IMR-90 (cell line): ENCODE measurements at regions not wholly inside any gene's neighbourhood (a gene's known extent, or its start where the extent isn't known, plus 50 kb on each side); places are given as distances from the start of the nearest gene placed in this dataset.

Source experiments
- ATAC-seq: fragments of 200-7000 bp; cut with Tn5 transposase; 2 replicates; pipeline ENCODE4 v1.9.1; 2020; ENCODE audit warnings: low read depth, mild to moderate bottlenecking, moderate library complexity
- BruUV-seq: library from RNA; stranded (reverse); fragments of 400-500 nt; replicated peaks from 2 replicates; lab custom pipeline; 2021; lab: Mats Ljungman, UMichigan
- CTCF ChIA-PET: fragments of 300-600 bp; formaldehyde crosslinking; extraction: SDS; loops from one replicate; lab custom pipeline; 2021; ENCODE audit warnings: antibody characterized with exemption; lab: Yijun Ruan, JAX
- POLR2A ChIA-PET: fragments of 300-600 bp; sonication (Branson Sonifier 250); formaldehyde crosslinking; loops from one replicate; lab custom pipeline; 2022; ENCODE audit warnings: antibody characterized with exemption; ENCODE audit not compliant: unreplicated experiment; lab: Charles Lee
- DNase-seq: peaks from one replicate; pipeline ENCODE4 v3.0.0; 2013
- H2AFZ ChIP-seq: replicated peaks from 2 replicates; pipeline ENCODE3; 2013; ENCODE audit warnings: low read length, mild to moderate bottlenecking; ENCODE audit not compliant: poor library complexity
- H2AK5ac ChIP-seq: 2 replicates; pipeline ENCODE4 v1.6.1; 2013; ENCODE audit warnings: low read depth, low read length, inconsistent platforms
- H2AK9ac ChIP-seq: replicated peaks from 2 replicates; pipeline ENCODE3; 2013; ENCODE audit warnings: mild to moderate bottlenecking, low read depth, low read length, moderate library complexity; ENCODE audit not compliant: poor library complexity
- H2BK120ac ChIP-seq: 2 replicates; pipeline ENCODE4 v1.6.1; 2013; ENCODE audit warnings: low read depth, low read length, inconsistent platforms
- H2BK15ac ChIP-seq: 3 replicates; pipeline ENCODE4 v1.6.1; 2013; ENCODE audit warnings: low read depth, low read length, inconsistent platforms
- H2BK20ac ChIP-seq: 2 replicates; pipeline ENCODE4 v1.6.1; 2013; ENCODE audit warnings: low read depth, mild to moderate bottlenecking, inconsistent platforms, low read length, moderate library complexity
- H2BK5ac ChIP-seq: 2 replicates; pipeline ENCODE4 v1.6.1; 2013; ENCODE audit warnings: mild to moderate bottlenecking, low read depth, low read length, inconsistent platforms; ENCODE audit not compliant: poor library complexity, severe bottlenecking
- H3K14ac ChIP-seq: replicated peaks from 2 replicates; pipeline ENCODE4 v1.6.1; 2013; ENCODE audit warnings: low read depth, low read length, inconsistent platforms
- H3K18ac ChIP-seq: 2 replicates; pipeline ENCODE4 v1.6.1; 2013; ENCODE audit warnings: low read depth, low read length, control low read depth
- H3K23ac ChIP-seq: 2 replicates; pipeline ENCODE4 v1.6.1; 2013; ENCODE audit warnings: low read depth, low read length, inconsistent platforms
- H3K27ac ChIP-seq: 2 replicates; pipeline ENCODE4 v1.5.1; 2013; ENCODE audit warnings: mild to moderate bottlenecking, control low read depth, low read length; ENCODE audit not compliant: insufficient read depth
- H3K27me3 ChIP-seq: 2 replicates; pipeline ENCODE4 v1.6.1; 2013; ENCODE audit warnings: low read length; ENCODE audit not compliant: control insufficient read depth, insufficient read depth
- H3K36me3 ChIP-seq: 2 replicates; pipeline ENCODE4 v1.6.1; 2013; ENCODE audit warnings: low read length, mixed read lengths; ENCODE audit not compliant: control insufficient read depth, insufficient read depth
- H3K4ac ChIP-seq: 2 replicates; pipeline ENCODE4 v1.6.1; 2013; ENCODE audit warnings: low read depth, low read length, inconsistent platforms
- H3K4me1 ChIP-seq: 2 replicates; pipeline ENCODE4 v1.6.1; 2013; ENCODE audit warnings: low read length, mixed read lengths; ENCODE audit not compliant: control insufficient read depth, insufficient read depth
- H3K4me2 ChIP-seq: 2 replicates; pipeline ENCODE4 v1.6.1; 2013; ENCODE audit warnings: low read depth, mild to moderate bottlenecking, control low read depth, low read length, moderate library complexity
- H3K4me3 ChIP-seq: 2 replicates; pipeline ENCODE4 v1.5.1; 2013; ENCODE audit warnings: low read depth, mild to moderate bottlenecking, control low read depth, low read length, moderate library complexity; ENCODE audit not compliant: insufficient read depth
- H3K56ac ChIP-seq: 2 replicates; pipeline ENCODE4 v1.6.1; 2013; ENCODE audit warnings: low read length, inconsistent platforms; ENCODE audit not compliant: insufficient read depth; ENCODE audit errors: extremely low read depth
- H3K79me1 ChIP-seq, 2 experiments: 2 replicates each; pipeline ENCODE4 v1.6.1; 2013; ENCODE audit warnings: low read length in 2 of 2, inconsistent platforms in 1 of 2, low read depth in 1 of 2
- H3K9ac ChIP-seq: 2 replicates; pipeline ENCODE4 v1.6.1; 2013; ENCODE audit warnings: low read depth, low read length, control low read depth
- H3K9me1 ChIP-seq: 2 replicates; pipeline ENCODE4 v1.6.1; 2013; ENCODE audit warnings: low read length, inconsistent platforms; ENCODE audit not compliant: insufficient read depth
- H3K9me3 ChIP-seq: 2 replicates; pipeline ENCODE4 v1.6.1; 2013; ENCODE audit warnings: low read length; ENCODE audit not compliant: control insufficient read depth, insufficient read depth
- H4K20me1 ChIP-seq: 2 replicates; pipeline ENCODE4 v1.6.1; 2013; ENCODE audit warnings: low read length, inconsistent platforms; ENCODE audit not compliant: insufficient read depth
- H4K5ac ChIP-seq: 2 replicates; pipeline ENCODE4 v1.6.1; 2013; ENCODE audit warnings: mild to moderate bottlenecking, low read depth, low read length, control low read depth
- H4K8ac ChIP-seq, 2 experiments: 2 replicates each; pipeline ENCODE4 v1.6.1; 2013; ENCODE audit warnings: low read depth in 2 of 2, low read length in 2 of 2, control low read depth in 1 of 2, inconsistent platforms in 1 of 2
- H4K91ac ChIP-seq: 2 replicates; pipeline ENCODE4 v1.6.1; 2013; ENCODE audit warnings: low read depth, low read length, inconsistent platforms; ENCODE audit not compliant: insufficient read depth
- BHLHE40 ChIP-seq: fragments of 150-350 bp; IDR thresholded peaks from 2 replicates; pipeline ENCODE4 v1.6.1; 2016; ENCODE audit warnings: mild to moderate bottlenecking, low read depth, low read length
- CEBPB ChIP-seq: IDR thresholded peaks from 2 replicates; pipeline ENCODE4 v1.6.1; 2012; ENCODE audit warnings: low read depth, low read length, improper control_type of control experiment
- CHD1 ChIP-seq: IDR thresholded peaks from 2 replicates; pipeline ENCODE4 v1.6.1; 2012; ENCODE audit warnings: low read depth, low read length, improper control_type of control experiment
- FOS ChIP-seq: fragments of 150-350 bp; IDR thresholded peaks from 2 replicates; pipeline ENCODE4 v1.6.1; 2016; ENCODE audit warnings: low read depth, low read length
- MAFK ChIP-seq: IDR thresholded peaks from 2 replicates; pipeline ENCODE4 v1.6.1; 2012; ENCODE audit warnings: low read depth, low read length, improper control_type of control experiment
- MAZ ChIP-seq: IDR thresholded peaks from 2 replicates; pipeline ENCODE4 v1.6.1; 2012; ENCODE audit warnings: low read depth, mild to moderate bottlenecking, low read length, improper control_type of control experiment, moderate library complexity, borderline replicate concordance
- NFE2L2 ChIP-seq: fragments of 150-350 bp; IDR thresholded peaks from 2 replicates; pipeline ENCODE4 v1.6.1; 2016; ENCODE audit warnings: low read depth, mild to moderate bottlenecking, low read length
- POLR2A ChIP-seq: IDR thresholded peaks from 2 replicates; pipeline ENCODE4 v1.6.1; 2012; ENCODE audit warnings: mild to moderate bottlenecking, low read depth, low read length
- RAD21 ChIP-seq: IDR thresholded peaks from 2 replicates; pipeline ENCODE4 v1.6.1; 2012; ENCODE audit warnings: low read length, improper control_type of control experiment
- RCOR1 ChIP-seq: IDR thresholded peaks from 2 replicates; pipeline ENCODE4 v1.6.1; 2012; ENCODE audit warnings: mild to moderate bottlenecking, low read length, improper control_type of control experiment; ENCODE audit not compliant: insufficient replicate concordance
- RFX5 ChIP-seq: IDR thresholded peaks from 2 replicates; pipeline ENCODE4 v1.8.0; 2012; ENCODE audit warnings: low read depth, mild to moderate bottlenecking, low read length, moderate library complexity
- SMC3 ChIP-seq: fragments of 150-350 bp; IDR thresholded peaks from 2 replicates; pipeline ENCODE4 v1.6.1; 2016; ENCODE audit warnings: low read depth, mild to moderate bottlenecking, antibody characterized with exemption, low read length, moderate library complexity
- WGBS, 2 experiments: methylation state at CpG; one replicate each; pipeline versions ENCODE4 v1.1.5 to v1.1.7; 2013; ENCODE audit warnings: missing lambda C conversion rate in 2 of 2; ENCODE audit not compliant: insufficient read length in 1 of 2; ENCODE audit errors: extremely low coverage in 2 of 2; 5-methylcytosine and 5-hydroxymethylcytosine counted together
- dilution Hi-C: fragments of 300-500 bp; cut with HindIII; formaldehyde crosslinking; loops from one replicate; pipeline ENCODE4 v1.14.3; 2018; ENCODE audit warnings: low sequenced_read_pairs; ENCODE audit not compliant: unreplicated experiment
- in situ Hi-C: fragments of 300-500 bp; cut with MboI; formaldehyde crosslinking; loops from 3 replicates; pipeline ENCODE4 v1.14.3; 2019; ENCODE audit warnings: low sequenced_read_pairs, inconsistent platforms, mixed read lengths
- intact Hi-C: fragments of 100-400 bp; cut with micrococcal nuclease; formaldehyde crosslinking; loops from 2 replicates; pipeline ENCODE4 v1.10.0; 2022
- TF ChIP-seq, protein P1 (sequence below): fragments of 150-350 bp; IDR thresholded peaks from 2 replicates; pipeline ENCODE4 v1.6.1; 2017; ENCODE audit warnings: mild to moderate bottlenecking, antibody characterized with exemption, low read length, low read depth
- TF ChIP-seq, protein P2 (sequence below): fragments of 150-350 bp; IDR thresholded peaks from 2 replicates; pipeline ENCODE4 v1.6.1; 2016; ENCODE audit warnings: low read depth, mild to moderate bottlenecking, low read length, moderate library complexity, borderline replicate concordance
- TF ChIP-seq, protein P3 (sequence below): conservative IDR thresholded peaks from 2 replicates; pipeline ENCODE4 v1.5.1; 2012; ENCODE audit warnings: mild to moderate bottlenecking, low read depth, low read length, improper control_type of control experiment

DNA sequence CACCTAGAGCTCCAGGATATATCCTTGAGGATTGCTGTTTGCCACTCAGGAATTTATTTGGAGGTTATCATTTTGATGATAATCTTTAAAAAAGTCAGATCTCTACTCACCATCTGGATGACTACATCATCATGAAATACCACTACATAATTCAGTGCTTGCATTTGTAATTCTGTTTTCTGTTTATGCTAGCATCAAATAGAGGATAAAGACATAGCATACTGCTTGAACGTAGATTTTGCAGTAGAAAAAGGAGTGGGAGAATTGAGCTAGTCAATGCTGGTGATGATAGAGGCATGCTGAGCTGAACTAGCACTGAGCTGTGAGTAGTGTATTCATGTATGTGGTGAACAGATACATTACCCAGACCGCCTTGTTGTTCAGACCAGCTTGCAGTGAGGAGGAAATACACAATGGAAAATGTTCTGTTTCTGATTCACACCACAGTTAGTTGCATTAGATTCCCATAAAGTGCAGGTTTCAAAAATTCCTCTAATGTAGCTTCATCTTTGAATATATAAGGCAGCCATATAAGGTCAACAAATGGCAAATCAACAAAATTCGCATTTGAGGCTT is 68.8 kb upstream of the CDC42EP3 start:
- in situ Hi-C loops = no loop called here
- no peak overlapping the region for H2AFZ ChIP-seq
- no peak overlapping the region for H3K9ac ChIP-seq
- no peaks in the 10 kb centered on the region for H4K20me1 ChIP-seq
- peak overlapping the region; percentile 34 for H3K4ac ChIP-seq
- CTCF ChIA-PET = interaction anchor here (0.7 kb wide), 1 partner anchor 24 kb away, joined by 3 read pairs; no protein-coding TSS in a partner anchor
- no TSS peak for BruUV-seq
- peak; percentile 63 for ATAC-seq
- H2AK5ac ChIP-seq = 0 out of 2 replicates have a peak overlapping the region, but pooled peaks have one; percentile 49
- H4K5ac ChIP-seq = peak overlapping the region; percentile 8; the same call in 1 of the 2 replicates
- H2BK5ac ChIP-seq = peak overlapping the region; percentile 53
- peaks cover 9% of the 10 kb centered on the region for H3K4me1 ChIP-seq
- peak overlapping the region; percentile 4; the same call in 1 of the 3 replicates for H2BK15ac ChIP-seq
- POLR2A ChIA-PET = no interaction called here
- H3K4me2 ChIP-seq = peak overlapping the region; percentile 30; the same call in 1 of the 2 replicates
- no peak overlapping the region for H2AK9ac ChIP-seq
- H3K56ac ChIP-seq = no peak overlapping the region
- intact Hi-C loops = no loop called here
- peak overlapping the region; percentile 24; the same call in 1 of the 2 replicates for H3K14ac ChIP-seq
- H3K4me3 ChIP-seq = no peak overlapping the region
- H3K9me3 ChIP-seq = no peaks in the 10 kb centered on the region
- H4K8ac ChIP-seq = peak overlapping the region in 1 of 2 experiments; percentile 27; a peak in 2 of 4 replicates
- DNase-seq = peak; percentile 53
- no peaks in the 10 kb centered on the region for H3K27me3 ChIP-seq
- 60% methylated on average over 1 of the region's 3 CpGs; no CpG with 5 or more reads in 1 of the 2 experiments for WGBS, 2 experiments
- H3K27ac ChIP-seq = 0 out of 2 replicates have a peak overlapping the region, but pooled peaks have one; percentile 7
- H2BK20ac ChIP-seq = peak overlapping the region; percentile 48; the same call in 1 of the 2 replicates
- dilution Hi-C loops = no loop called here
- H3K79me1 ChIP-seq = 0 out of 4 replicates have a peak, but pooled peaks cover 0 to 4% of the 10 kb centered on the region in 2 experiments
- no peaks in the 10 kb centered on the region for H3K36me3 ChIP-seq
- H3K18ac ChIP-seq = peak overlapping the region; percentile 60
- no peak overlapping the region for H3K23ac ChIP-seq
- H2BK120ac ChIP-seq = peak overlapping the region; percentile 28; the same call in 1 of the 2 replicates
- H4K91ac ChIP-seq = no peak overlapping the region
- H3K9me1 ChIP-seq = no peaks in the 10 kb centered on the region; the same call in 1 of the 2 replicates
- TF ChIP-seq MAZ (no peak), CHD1 (no peak), POLR2A (no peak), RFX5 (no peak), RAD21 (no peak), CEBPB (no peak), BHLHE40 (no peak), FOS (no peak), SMC3 (no peak), MAFK (no peak), NFE2L2 (no peak), RCOR1 (no peak)
- TF ChIP-seq, protein P1, sequence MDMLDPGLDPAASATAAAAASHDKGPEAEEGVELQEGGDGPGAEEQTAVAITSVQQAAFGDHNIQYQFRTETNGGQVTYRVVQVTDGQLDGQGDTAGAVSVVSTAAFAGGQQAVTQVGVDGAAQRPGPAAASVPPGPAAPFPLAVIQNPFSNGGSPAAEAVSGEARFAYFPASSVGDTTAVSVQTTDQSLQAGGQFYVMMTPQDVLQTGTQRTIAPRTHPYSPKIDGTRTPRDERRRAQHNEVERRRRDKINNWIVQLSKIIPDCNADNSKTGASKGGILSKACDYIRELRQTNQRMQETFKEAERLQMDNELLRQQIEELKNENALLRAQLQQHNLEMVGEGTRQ = no peak
- TF ChIP-seq, protein P2, sequence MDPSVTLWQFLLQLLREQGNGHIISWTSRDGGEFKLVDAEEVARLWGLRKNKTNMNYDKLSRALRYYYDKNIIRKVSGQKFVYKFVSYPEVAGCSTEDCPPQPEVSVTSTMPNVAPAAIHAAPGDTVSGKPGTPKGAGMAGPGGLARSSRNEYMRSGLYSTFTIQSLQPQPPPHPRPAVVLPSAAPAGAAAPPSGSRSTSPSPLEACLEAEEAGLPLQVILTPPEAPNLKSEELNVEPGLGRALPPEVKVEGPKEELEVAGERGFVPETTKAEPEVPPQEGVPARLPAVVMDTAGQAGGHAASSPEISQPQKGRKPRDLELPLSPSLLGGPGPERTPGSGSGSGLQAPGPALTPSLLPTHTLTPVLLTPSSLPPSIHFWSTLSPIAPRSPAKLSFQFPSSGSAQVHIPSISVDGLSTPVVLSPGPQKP = no peak
- TF ChIP-seq, protein P3, sequence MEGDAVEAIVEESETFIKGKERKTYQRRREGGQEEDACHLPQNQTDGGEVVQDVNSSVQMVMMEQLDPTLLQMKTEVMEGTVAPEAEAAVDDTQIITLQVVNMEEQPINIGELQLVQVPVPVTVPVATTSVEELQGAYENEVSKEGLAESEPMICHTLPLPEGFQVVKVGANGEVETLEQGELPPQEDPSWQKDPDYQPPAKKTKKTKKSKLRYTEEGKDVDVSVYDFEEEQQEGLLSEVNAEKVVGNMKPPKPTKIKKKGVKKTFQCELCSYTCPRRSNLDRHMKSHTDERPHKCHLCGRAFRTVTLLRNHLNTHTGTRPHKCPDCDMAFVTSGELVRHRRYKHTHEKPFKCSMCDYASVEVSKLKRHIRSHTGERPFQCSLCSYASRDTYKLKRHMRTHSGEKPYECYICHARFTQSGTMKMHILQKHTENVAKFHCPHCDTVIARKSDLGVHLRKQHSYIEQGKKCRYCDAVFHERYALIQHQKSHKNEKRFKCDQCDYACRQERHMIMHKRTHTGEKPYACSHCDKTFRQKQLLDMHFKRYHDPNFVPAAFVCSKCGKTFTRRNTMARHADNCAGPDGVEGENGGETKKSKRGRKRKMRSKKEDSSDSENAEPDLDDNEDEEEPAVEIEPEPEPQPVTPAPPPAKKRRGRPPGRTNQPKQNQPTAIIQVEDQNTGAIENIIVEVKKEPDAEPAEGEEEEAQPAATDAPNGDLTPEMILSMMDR = no peak
